Gastroesophageal sphincter (tissue), 4 donors: ENCODE measurements at regions not wholly inside any gene's neighbourhood (a gene's known extent, or its start where the extent isn't known, plus 50 kb on each side); places are given as distances from the start of the nearest gene placed in this dataset.

ENCODE experiments used
- ATAC-seq: fragments of 150-250 bp; one replicate; pipeline ENCODE4 v1.9.1; 2016; ENCODE audit warnings: mild to moderate bottlenecking, moderate library complexity
- H3K27ac ChIP-seq, 4 donors: fragments of 200-600 bp; sonication (generic) in 3 of 4; 1 replicate in 3 of 4; 2 replicates in 1 of 4; pipeline ENCODE4 v1.5.1; 2016 to 2019
- H3K27me3 ChIP-seq: fragments of 200-600 bp; sonication (generic); one replicate; pipeline ENCODE4 v1.5.1; 2019
- H3K36me3 ChIP-seq, 2 donors: fragments of 200-600 bp; sonication (generic); one replicate each; pipeline ENCODE4 v1.5.1; 2019; ENCODE audit warnings: control low read depth in 1 of 2
- H3K4me1 ChIP-seq, 3 donors: fragments of 200-600 bp; sonication (generic); 1 replicate in 2 of 3; 2 replicates in 1 of 3; pipeline ENCODE4 v1.5.1; 2016 to 2019; ENCODE audit warnings: control low read depth in 2 of 3
- H3K4me3 ChIP-seq, 2 donors: fragments of 200-600 bp; sonication (generic); one replicate each; pipeline ENCODE4 v1.5.1; 2019; ENCODE audit warnings: mild to moderate bottlenecking in 1 of 2, moderate library complexity in 1 of 2
- H3K9me3 ChIP-seq, 3 donors: fragments of 200-600 bp; sonication (generic); one replicate each; pipeline ENCODE4 v1.5.1; 2017 to 2019; ENCODE audit warnings: control low read depth in 2 of 3
- CTCF ChIP-seq, 4 experiments: fragments of 200-600 bp in 2 of 4; fragments of 450-650 bp in 2 of 4; sonication (generic) in 1 of 4; IDR thresholded peaks; one replicate each; pipeline ENCODE4 v1.5.1; 2017 to 2019; ENCODE audit warnings: antibody characterized with exemption in 4 of 4, mild to moderate bottlenecking in 2 of 4, moderate library complexity in 2 of 4
- EP300 ChIP-seq: sonication (generic); formaldehyde crosslinking; IDR thresholded peaks from one replicate; pipeline ENCODE4 v1.6.1; 2017; ENCODE audit warnings: antibody characterized with exemption, mild to moderate bottlenecking
- POLR2A ChIP-seq, 2 donors: fragments of 450-650 bp; IDR thresholded peaks; one replicate each; pipeline ENCODE4 v1.6.1; 2017; ENCODE audit warnings: antibody characterized with exemption in 2 of 2, mild to moderate bottlenecking in 2 of 2, moderate library complexity in 1 of 2
- POLR2AphosphoS5 ChIP-seq: sonication (generic); formaldehyde crosslinking; IDR thresholded peaks from one replicate; pipeline ENCODE4 v1.6.1; 2017; ENCODE audit warnings: antibody characterized with exemption
- WGBS, 2 donors: methylation state at CpG; one replicate each; pipeline ENCODE4 v1.1.5; 2018; ENCODE audit warnings: low coverage in 1 of 2; 5-methylcytosine and 5-hydroxymethylcytosine counted together

GRCh38 chr4:166229799-166230198 lies 356.8 kb downstream of the TLL1 start:
- ATAC-seq: no peak
- no peaks in the 10 kb centered on the region for H3K27me3 ChIP-seq
- no peak overlapping the region for H3K4me3 ChIP-seq
- TF ChIP-seq EP300 (no peak), POLR2AphosphoS5 (no peak), POLR2A (IDR thresholded peaks at IDR 0.05) (no peak), CTCF (IDR thresholded peaks at IDR 0.05) (no peak)
- no peaks in the 10 kb centered on the region for H3K36me3 ChIP-seq
- H3K9me3 ChIP-seq: peaks cover 0 to 8% (median 0%) of the 10 kb centered on the region in 3 donors
- 90 to 100% methylated on average over 1 of the region's 1 CpG for WGBS, 2 donors
- H3K27ac ChIP-seq: no peak overlapping the region
- no peaks in the 10 kb centered on the region for H3K4me1 ChIP-seq

- 60 to 82% methylated on average over 1 of the region's 1 CpG for WGBS, 2 donors
- Histone ChIP-seq H3K9me3 (peaks cover 0 to 8% (median 0%) of the 10 kb centered on the region in 3 donors), H3K36me3 (no peaks in the 10 kb centered on the region), H3K4me3 (no peak overlapping the region), H3K27ac (no peak overlapping the region), H3K27me3 (no peaks in the 10 kb centered on the region), H3K4me1 (no peaks in the 10 kb centered on the region)
- TF ChIP-seq POLR2A (IDR thresholded peaks at IDR 0.05) (no peak), EP300 (no peak), CTCF (IDR thresholded peaks at IDR 0.05) (no peak), POLR2AphosphoS5 (no peak)
- no peak for ATAC-seq
These were observed 357.8 kb downstream of the TLL1 start for GRCh38 chr4:166230841-166231240.

GRCh38 chr4:166239354-166239753 lies 366.3 kb downstream of the TLL1 start:
- no peak overlapping the region for H3K4me3 ChIP-seq
- H3K9me3 ChIP-seq: no peaks in the 10 kb centered on the region
- H3K27me3 ChIP-seq: no peaks in the 10 kb centered on the region
- H3K27ac ChIP-seq: no peak overlapping the region
- no peaks in the 10 kb centered on the region for H3K36me3 ChIP-seq
- ATAC-seq: no peak
- H3K4me1 ChIP-seq: no peaks in the 10 kb centered on the region
- 77 to 88% methylated on average over 4 of the region's 4 CpGs for WGBS, 2 donors
- TF ChIP-seq POLR2A (IDR thresholded peaks at IDR 0.05): no peak
- no peak for TF ChIP-seq POLR2AphosphoS5
- TF ChIP-seq EP300: no peak
- no peak for TF ChIP-seq CTCF (IDR thresholded peaks at IDR 0.05)

- 62 to 79% methylated on average over 3 to 4 of the region's 4 CpGs for WGBS, 2 donors
- no peaks in the 10 kb centered on the region for H3K9me3 ChIP-seq
These were observed 379.7 kb downstream of the TLL1 start for GRCh38 chr4:166252487-166253402.

More at GRCh38 chr4:166252487-166253402, 379.7 kb downstream of the TLL1 start:
- no peaks in the 10 kb centered on the region for H3K36me3 ChIP-seq
- peak; percentile 15 to 62 (median 22) for TF ChIP-seq CTCF (IDR thresholded peaks at IDR 0.05)
- no peak for TF ChIP-seq POLR2AphosphoS5
- TF ChIP-seq POLR2A (IDR thresholded peaks at IDR 0.05): no peak
- TF ChIP-seq EP300: no peak
- no peak overlapping the region for H3K4me3 ChIP-seq
- no peak overlapping the region for H3K27ac ChIP-seq
- no peak for ATAC-seq
- no peaks in the 10 kb centered on the region for H3K27me3 ChIP-seq
- no peaks in the 10 kb centered on the region for H3K4me1 ChIP-seq
